NT2/D1 (cell line): ENCODE measurements at regions not wholly inside any gene's neighbourhood (a gene's known extent, or its start where the extent isn't known, plus 50 kb on each side); places are given as distances from the start of the nearest gene placed in this dataset.

Experiments used
- DNase-seq: peaks from one replicate; pipeline ENCODE4 v3.0.0-alpha.2; 2011; ENCODE audit warnings: low read depth, low spot score
- H3K27me3 ChIP-seq: 2 replicates; pipeline ENCODE4 v1.6.0; 2011; ENCODE audit warnings: mild to moderate bottlenecking; ENCODE audit not compliant: insufficient read length, insufficient read depth
- H3K36me3 ChIP-seq: 2 replicates; pipeline ENCODE4 v1.6.1; 2011; ENCODE audit warnings: mild to moderate bottlenecking, low read length, mixed read lengths; ENCODE audit not compliant: insufficient read depth, insufficient read length
- H3K4me1 ChIP-seq: 2 replicates; pipeline ENCODE4 v1.5.1; 2011; ENCODE audit not compliant: insufficient read depth, insufficient read length
- H3K4me3 ChIP-seq: 2 replicates; pipeline ENCODE4 v1.5.1; 2011; ENCODE audit warnings: low read depth; ENCODE audit not compliant: insufficient read length
- H3K9ac ChIP-seq: 2 replicates; pipeline ENCODE4 v1.6.0; 2011; ENCODE audit warnings: low read depth; ENCODE audit not compliant: insufficient read length
- H3K9me3 ChIP-seq: 2 replicates; pipeline ENCODE4 v1.5.1; 2011; ENCODE audit warnings: mild to moderate bottlenecking, low read length; ENCODE audit not compliant: insufficient read depth
- SUZ12 ChIP-seq: IDR thresholded peaks from 2 replicates; pipeline ENCODE4 v1.6.1; 2011; ENCODE audit not compliant: insufficient read length, insufficient read depth; ENCODE audit errors: extremely low read depth
- YY1 ChIP-seq: IDR thresholded peaks from 2 replicates; pipeline ENCODE4 v1.6.1; 2011; ENCODE audit not compliant: insufficient read length, insufficient read depth
- ZNF274 ChIP-seq: IDR thresholded peaks from 2 replicates; pipeline ENCODE4 v1.6.1; 2011; ENCODE audit warnings: mild to moderate bottlenecking, low read depth, low read length

- H3K4me3 ChIP-seq: no peak overlapping the region
- H3K27me3 ChIP-seq: no peaks in the 10 kb centered on the region
- no peak for TF ChIP-seq YY1
- TF ChIP-seq SUZ12: no peak
- no peak for TF ChIP-seq ZNF274
- H3K36me3 ChIP-seq: no peaks in the 10 kb centered on the region
- H3K4me1 ChIP-seq: no peaks in the 10 kb centered on the region
- peak; percentile 11 for DNase-seq
- no peaks in the 10 kb centered on the region for H3K9me3 ChIP-seq
- H3K9ac ChIP-seq: no peak overlapping the region
Observed at GRCh38 chr7:52154382-52154781, 837.8 kb upstream of the COBL start.

GRCh38 chr7:52151559-52151958 is 835.0 kb upstream of the COBL start:
- TF ChIP-seq ZNF274 (no peak), SUZ12 (no peak), YY1 (no peak)
- Histone ChIP-seq H3K9ac (no peak overlapping the region), H3K4me1 (no peaks in the 10 kb centered on the region), H3K4me3 (no peak overlapping the region), H3K27me3 (no peaks in the 10 kb centered on the region), H3K9me3 (no peaks in the 10 kb centered on the region), H3K36me3 (no peaks in the 10 kb centered on the region)
- no peak for DNase-seq

GRCh38 chr7:52150952-52151351 is 834.3 kb upstream of the COBL start:
- no peaks in the 10 kb centered on the region for H3K27me3 ChIP-seq
- no peak for DNase-seq
- no peaks in the 10 kb centered on the region for H3K9me3 ChIP-seq
- H3K4me3 ChIP-seq: no peak overlapping the region
- H3K36me3 ChIP-seq: no peaks in the 10 kb centered on the region
- no peak overlapping the region for H3K9ac ChIP-seq
- H3K4me1 ChIP-seq: no peaks in the 10 kb centered on the region
- no peak for TF ChIP-seq ZNF274
- TF ChIP-seq YY1: no peak
- no peak for TF ChIP-seq SUZ12

- Histone ChIP-seq H3K4me1 (no peaks in the 10 kb centered on the region), H3K36me3 (no peaks in the 10 kb centered on the region), H3K27me3 (no peaks in the 10 kb centered on the region), H3K9me3 (no peaks in the 10 kb centered on the region), H3K9ac (no peak overlapping the region), H3K4me3 (no peak overlapping the region)
- DNase-seq: no peak
- TF ChIP-seq SUZ12 (no peak), ZNF274 (no peak)
Observed at GRCh38 chr7:52146871-52147634, 830.4 kb upstream of the COBL start.

- H3K4me1 ChIP-seq: no peaks in the 10 kb centered on the region
- no peaks in the 10 kb centered on the region for H3K36me3 ChIP-seq
- H3K9ac ChIP-seq: no peak overlapping the region
- no peaks in the 10 kb centered on the region for H3K27me3 ChIP-seq
- H3K9me3 ChIP-seq: peaks cover 14% of the 10 kb centered on the region; the same call in 1 of the 2 replicates
- no peak for DNase-seq
- TF ChIP-seq SUZ12 (no peak), ZNF274 (no peak), YY1 (no peak)
- no peak overlapping the region for H3K4me3 ChIP-seq
Observed at GRCh38 chr7:52143219-52143618, 826.6 kb upstream of the COBL start.

- Histone ChIP-seq H3K9me3 (peaks cover 24% of the 10 kb centered on the region; the same call in 1 of the 2 replicates), H3K27me3 (no peaks in the 10 kb centered on the region), H3K9ac (no peak overlapping the region), H3K36me3 (no peaks in the 10 kb centered on the region), H3K4me1 (no peaks in the 10 kb centered on the region), H3K4me3 (no peak overlapping the region)
- no peak for DNase-seq
- TF ChIP-seq YY1 (no peak), SUZ12 (no peak), ZNF274 (no peak)
Observed at GRCh38 chr7:52140851-52141250, 824.2 kb upstream of the COBL start.

- TF ChIP-seq ZNF274 (no peak), YY1 (no peak), SUZ12 (no peak)
- Histone ChIP-seq H3K9ac (no peak overlapping the region), H3K4me1 (no peaks in the 10 kb centered on the region), H3K36me3 (no peaks in the 10 kb centered on the region), H3K27me3 (no peaks in the 10 kb centered on the region), H3K9me3 (peaks cover 34% of the 10 kb centered on the region; the same call in 1 of the 2 replicates), H3K4me3 (no peak overlapping the region)
- no peak for DNase-seq
Observed at GRCh38 chr7:52135403-52135802, 818.8 kb upstream of the COBL start.
